Trophoblast cell (in vitro differentiated cells and primary cell): ENCODE measurements at regions not wholly inside any gene's neighbourhood (a gene's known extent, or its start where the extent isn't known, plus 50 kb on each side); places are given as distances from the start of the nearest gene placed in this dataset.

ENCODE experiments used
- DNase-seq, 2 donors: peaks; one replicate each; pipeline ENCODE4 v3.0.0-alpha.2; 2016
- H2AFZ ChIP-seq: 2 replicates; pipeline ENCODE4 v1.6.1; 2013; ENCODE audit warnings: low read length, moderate library complexity, mild to moderate bottlenecking; ENCODE audit not compliant: insufficient read depth, poor library complexity
- H2AK5ac ChIP-seq: 2 replicates; pipeline ENCODE4 v1.6.1; 2013; ENCODE audit warnings: mild to moderate bottlenecking, low read length
- H2BK120ac ChIP-seq: 2 replicates; pipeline ENCODE4 v1.6.1; 2013; ENCODE audit warnings: low read length, mild to moderate bottlenecking, moderate library complexity; ENCODE audit not compliant: insufficient read depth, poor library complexity
- H2BK12ac ChIP-seq: 2 replicates; pipeline ENCODE4 v1.6.1; 2013; ENCODE audit warnings: mild to moderate bottlenecking, low read length, moderate library complexity
- H2BK5ac ChIP-seq: 2 replicates; pipeline ENCODE4 v1.6.1; 2013; ENCODE audit warnings: low read length, low read depth, moderate library complexity, mild to moderate bottlenecking; ENCODE audit not compliant: poor library complexity
- H3K14ac ChIP-seq: 2 replicates; pipeline ENCODE4 v1.6.1; 2013; ENCODE audit warnings: mild to moderate bottlenecking, low read length
- H3K18ac ChIP-seq: 2 replicates; pipeline ENCODE4 v1.6.1; 2013; ENCODE audit warnings: mild to moderate bottlenecking, low read length
- H3K23ac ChIP-seq: 2 replicates; pipeline ENCODE4 v1.6.1; 2013; ENCODE audit warnings: low read length
- H3K27ac ChIP-seq: 2 replicates; pipeline ENCODE4 v1.5.1; 2013; ENCODE audit warnings: low read depth, mild to moderate bottlenecking, inconsistent platforms, low read length, moderate library complexity
- H3K27me3 ChIP-seq: 2 replicates; pipeline ENCODE4 v1.6.1; 2013; ENCODE audit warnings: inconsistent platforms, mild to moderate bottlenecking, low read length, moderate library complexity; ENCODE audit not compliant: insufficient read depth
- H3K36me3 ChIP-seq, 2 experiments: 1 replicate in 1 of 2; 2 replicates in 1 of 2; pipeline ENCODE4 v1.6.1; 2013; ENCODE audit warnings: low read length in 2 of 2, mild to moderate bottlenecking in 2 of 2, moderate library complexity in 1 of 2; ENCODE audit not compliant: insufficient read depth in 2 of 2, control insufficient read depth in 1 of 2
- H3K4ac ChIP-seq: 2 replicates; pipeline ENCODE4 v1.6.1; 2013; ENCODE audit warnings: low read depth, mild to moderate bottlenecking, low read length, moderate library complexity
- H3K4me1 ChIP-seq, 2 experiments: 1 replicate in 1 of 2; 2 replicates in 1 of 2; pipeline ENCODE4 v1.6.1; 2013; ENCODE audit warnings: low read length in 2 of 2, mild to moderate bottlenecking in 2 of 2, moderate library complexity in 1 of 2; ENCODE audit not compliant: insufficient read depth in 2 of 2, control insufficient read depth in 1 of 2
- H3K4me2 ChIP-seq: 2 replicates; pipeline ENCODE4 v1.6.1; 2013; ENCODE audit warnings: inconsistent platforms, mild to moderate bottlenecking, low read length, moderate library complexity
- H3K4me3 ChIP-seq: 2 replicates; pipeline ENCODE4 v1.5.1; 2013; ENCODE audit warnings: mild to moderate bottlenecking, low read depth, low read length, inconsistent platforms
- H3K79me1 ChIP-seq: one replicate; pipeline ENCODE4 v1.6.1; 2013; ENCODE audit warnings: low read length
- H3K79me2 ChIP-seq: 2 replicates; pipeline ENCODE4 v1.6.1; 2013; ENCODE audit warnings: low read length, mild to moderate bottlenecking; ENCODE audit not compliant: control insufficient read depth, insufficient read depth, poor library complexity
- H3K9ac ChIP-seq: 2 replicates; pipeline ENCODE4 v1.6.1; 2013; ENCODE audit warnings: mild to moderate bottlenecking, low read length
- H3K9me3 ChIP-seq: 2 replicates; pipeline ENCODE4 v1.6.1; 2013; ENCODE audit warnings: low read depth, mild to moderate bottlenecking, control low read depth, inconsistent platforms, low read length; ENCODE audit not compliant: insufficient read depth
- H4K12ac ChIP-seq: 2 replicates; pipeline ENCODE4 v1.6.1; 2013; ENCODE audit warnings: low read depth, mild to moderate bottlenecking, low read length, moderate library complexity
- H4K8ac ChIP-seq: 2 replicates; pipeline ENCODE4 v1.6.1; 2013; ENCODE audit warnings: low read depth, mild to moderate bottlenecking, low read length, moderate library complexity
- H4K91ac ChIP-seq: one replicate; pipeline ENCODE4 v1.6.1; 2013; ENCODE audit warnings: low read depth, mild to moderate bottlenecking, low read length, moderate library complexity
- WGBS: extraction: QIAGEN DNeasy Blood & Tissue Kit; methylation state at CpG from one replicate; pipeline ENCODE4 v1.1.7; 2013; ENCODE audit warnings: missing lambda C conversion rate; ENCODE audit not compliant: insufficient read length, insufficient coverage; ENCODE audit errors: extremely low coverage; 5-methylcytosine and 5-hydroxymethylcytosine counted together

- Histone ChIP-seq H3K4me1 (no peaks in the 10 kb centered on the region), H3K9ac (no peak overlapping the region), H2BK12ac (no peak overlapping the region), H3K79me2 (no peaks in the 10 kb centered on the region), H3K18ac (no peak overlapping the region), H4K91ac (no peak overlapping the region), H3K27ac (no peak overlapping the region), H2AFZ (no peak overlapping the region), H3K27me3 (no peaks in the 10 kb centered on the region), H3K4me3 (no peak overlapping the region), H3K23ac (no peak overlapping the region), H4K8ac (no peak overlapping the region), H3K4ac (no peak overlapping the region), H3K79me1 (no peaks in the 10 kb centered on the region), H4K12ac (no peak overlapping the region), H3K4me2 (no peak overlapping the region), H3K36me3 (no peaks in the 10 kb centered on the region), H3K14ac (no peak overlapping the region), H2BK5ac (no peak overlapping the region), H2BK120ac (no peak overlapping the region), H2AK5ac (no peak overlapping the region), H3K9me3 (peaks cover 6% of the 10 kb centered on the region)
- WGBS, result no CpG with 5 or more reads among the region's 2 CpGs
- no peak for DNase-seq
Measured at GRCh38 chr11:37372667-37373066, 774.6 kb upstream of the RAG2 start.

- Histone ChIP-seq H2AFZ (no peak overlapping the region), H3K4ac (no peak overlapping the region), H3K36me3 (no peaks in the 10 kb centered on the region), H3K23ac (no peak overlapping the region), H2BK12ac (no peak overlapping the region), H3K14ac (no peak overlapping the region), H3K9ac (no peak overlapping the region), H3K9me3 (no peaks in the 10 kb centered on the region), H2BK120ac (no peak overlapping the region), H3K79me2 (no peaks in the 10 kb centered on the region), H2AK5ac (no peak overlapping the region), H3K27ac (no peak overlapping the region), H4K91ac (no peak overlapping the region), H3K27me3 (no peaks in the 10 kb centered on the region), H3K79me1 (no peaks in the 10 kb centered on the region), H3K18ac (no peak overlapping the region), H4K8ac (no peak overlapping the region), H3K4me3 (no peak overlapping the region), H3K4me1 (no peaks in the 10 kb centered on the region), H4K12ac (no peak overlapping the region), H2BK5ac (no peak overlapping the region), H3K4me2 (no peak overlapping the region)
- DNase-seq, result no peak
Measured at GRCh38 chr11:37371346-37371970, 773.4 kb upstream of the RAG2 start.

- Histone ChIP-seq H3K36me3 (no peaks in the 10 kb centered on the region), H3K79me1 (no peaks in the 10 kb centered on the region), H2AFZ (no peak overlapping the region), H3K79me2 (no peaks in the 10 kb centered on the region), H3K18ac (no peak overlapping the region), H2BK120ac (no peak overlapping the region), H3K4me1 (no peaks in the 10 kb centered on the region), H3K27me3 (no peaks in the 10 kb centered on the region), H3K4me3 (no peak overlapping the region), H4K8ac (no peak overlapping the region), H3K27ac (no peak overlapping the region), H3K14ac (no peak overlapping the region), H4K91ac (no peak overlapping the region), H3K23ac (no peak overlapping the region), H2BK5ac (no peak overlapping the region), H3K9me3 (no peaks in the 10 kb centered on the region), H2AK5ac (no peak overlapping the region), H3K4ac (no peak overlapping the region), H4K12ac (no peak overlapping the region), H3K4me2 (no peak overlapping the region), H3K9ac (no peak overlapping the region), H2BK12ac (no peak overlapping the region)
- no CpG with 5 or more reads among the region's 2 CpGs for WGBS
- no peak for DNase-seq
Measured at GRCh38 chr11:37370817-37371216, 772.8 kb upstream of the RAG2 start.

GRCh38 chr11:37364246-37364839 lies 766.3 kb upstream of the RAG2 start:
- DNase-seq, result no peak
- no peaks in the 10 kb centered on the region for H3K36me3 ChIP-seq
- H3K9me3 ChIP-seq, result no peaks in the 10 kb centered on the region
- H4K12ac ChIP-seq, result no peak overlapping the region
- H3K4me3 ChIP-seq, result no peak overlapping the region
- H3K14ac ChIP-seq, result no peak overlapping the region
- no peak overlapping the region for H3K9ac ChIP-seq
- H4K8ac ChIP-seq, result no peak overlapping the region
- no peaks in the 10 kb centered on the region for H3K4me1 ChIP-seq
- no peak overlapping the region for H2BK5ac ChIP-seq
- no peak overlapping the region for H3K27ac ChIP-seq
- H3K4me2 ChIP-seq, result no peak overlapping the region
- H2AFZ ChIP-seq, result no peak overlapping the region
- H2BK120ac ChIP-seq, result no peak overlapping the region
- no peak overlapping the region for H2AK5ac ChIP-seq
- H3K23ac ChIP-seq, result no peak overlapping the region
- no CpG with 5 or more reads among the region's 5 CpGs for WGBS
- no peak overlapping the region for H4K91ac ChIP-seq
- no peaks in the 10 kb centered on the region for H3K27me3 ChIP-seq
- H3K79me1 ChIP-seq, result no peaks in the 10 kb centered on the region
- no peak overlapping the region for H3K4ac ChIP-seq
- no peak overlapping the region for H2BK12ac ChIP-seq
- no peaks in the 10 kb centered on the region for H3K79me2 ChIP-seq
- no peak overlapping the region for H3K18ac ChIP-seq
